Bronchial epithelial cell (primary cell): ENCODE measurements at regions not wholly inside any gene's neighbourhood (a gene's known extent, or its start where the extent isn't known, plus 50 kb on each side); places are given as distances from the start of the nearest gene placed in this dataset.
"Not testable (repeated sequence)": the region's sequence is repeated elsewhere in the genome, so short reads cannot be mapped to it uniquely, and the experiment has no call there.

ENCODE experiments used
- DNase-seq: peaks from one replicate; pipeline ENCODE4 v3.0.0-alpha.2; 2010; ENCODE audit warnings: low read depth
- FAIRE-seq: peaks from 2 replicates; lab custom pipeline; 2011; peaks lifted over from hg19 to GRCh38; lab: Jason Lieb, UNC
- H3K27me3 ChIP-seq: 2 replicates; pipeline ENCODE4 v1.5.1; 2011; ENCODE audit warnings: low read length; ENCODE audit not compliant: control insufficient read depth, insufficient read depth
- H3K36me3 ChIP-seq: 2 replicates; pipeline ENCODE4 v1.5.1; 2011; ENCODE audit warnings: low read length; ENCODE audit not compliant: control insufficient read depth, insufficient read depth
- H3K4me3 ChIP-seq: 2 replicates; pipeline ENCODE4 v1.5.1; 2011; ENCODE audit warnings: mild to moderate bottlenecking, low read depth, low read length, control low read depth
- CTCF ChIP-seq: IDR thresholded peaks from 2 replicates; pipeline ENCODE4 v1.5.1; 2011; ENCODE audit warnings: mild to moderate bottlenecking, moderate library complexity, low read length, control low read depth, inconsistent platforms; ENCODE audit not compliant: insufficient read depth, severe bottlenecking

DNA sequence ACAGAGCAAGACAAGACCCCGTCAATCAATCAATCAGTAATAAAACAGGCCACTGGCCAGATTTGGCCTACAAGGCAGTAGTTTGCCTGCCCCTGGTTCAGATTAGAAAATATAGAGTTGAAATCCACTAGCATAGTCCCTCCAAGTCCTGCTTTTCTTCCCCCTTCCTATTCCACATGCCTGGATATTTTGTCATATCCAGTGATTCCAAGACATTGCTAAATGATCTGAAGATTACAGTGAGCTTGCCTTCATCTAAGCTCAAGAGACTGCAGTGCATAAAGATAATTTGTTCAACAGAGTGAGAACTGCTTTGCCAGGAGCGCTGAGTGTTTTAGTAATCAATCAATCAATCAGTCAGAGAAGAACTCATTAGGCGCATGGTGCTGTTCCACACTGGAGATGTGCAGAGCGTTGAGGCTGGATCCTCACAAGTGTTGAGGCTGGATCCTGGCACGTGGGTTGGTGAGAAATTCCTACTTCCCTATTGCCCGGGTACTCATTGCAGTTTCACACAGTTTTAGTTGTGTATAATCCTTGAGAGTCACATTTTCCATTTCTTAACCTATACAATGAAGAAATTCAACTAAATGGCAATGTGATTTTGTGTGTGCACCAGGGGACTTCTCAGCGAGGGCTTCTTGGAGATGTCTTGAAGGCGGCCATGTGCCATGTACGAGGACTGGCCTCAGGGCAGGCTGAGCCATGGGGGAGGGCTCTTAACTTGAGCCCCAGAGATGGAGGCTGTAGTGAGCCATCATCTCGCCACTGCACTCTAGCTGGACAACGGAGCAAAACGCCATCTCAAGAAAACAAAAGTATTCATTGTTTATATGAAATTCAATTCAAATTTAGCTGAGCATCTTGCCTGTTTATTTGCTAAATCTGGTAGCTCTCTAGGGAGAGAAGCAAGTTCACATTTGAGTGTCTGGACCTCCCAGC lies 76.3 kb downstream of the TOMM20 start:
- no peak for FAIRE-seq

GRCh38 chr1:235051521-235051920 lies 77.1 kb downstream of the TOMM20 start:
- TF ChIP-seq CTCF = no peak
- Histone ChIP-seq H3K4me3 (no peak overlapping the region), H3K27me3 (no peaks in the 10 kb centered on the region), H3K36me3 (no peaks in the 10 kb centered on the region)
- FAIRE-seq = no peak
- no peak for DNase-seq

More for the DNA sequence above, 76.3 kb downstream of the TOMM20 start:
- Histone ChIP-seq H3K4me3 (no peak overlapping the region), H3K36me3 (no peaks in the 10 kb centered on the region), H3K27me3 (no peaks in the 10 kb centered on the region)
- no peak for DNase-seq
- TF ChIP-seq CTCF = no peak

DNA sequence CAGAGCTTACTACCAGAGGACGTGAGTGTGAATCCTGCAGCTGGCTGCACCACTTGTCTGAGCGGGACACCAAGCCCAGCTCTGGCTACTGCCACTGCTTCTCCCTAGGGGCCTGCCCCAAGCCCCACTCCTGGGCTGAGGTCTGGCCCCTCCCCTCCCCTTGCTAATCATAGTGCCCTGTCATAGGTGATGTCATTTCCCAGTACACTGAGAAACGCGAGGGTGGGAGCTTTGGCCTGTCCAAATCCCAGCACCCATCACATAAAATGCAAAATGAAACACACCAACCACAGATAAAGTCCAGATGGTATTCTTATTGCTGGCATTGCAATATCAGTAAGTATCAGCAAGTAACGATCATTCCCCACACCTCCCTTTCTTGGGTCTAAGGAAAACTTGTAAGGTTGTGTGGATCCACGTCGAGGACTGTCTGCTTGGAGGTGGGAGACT lies 77.7 kb downstream of the TOMM20 start:
- FAIRE-seq (no peak), DNase-seq (peak; percentile 29)
- no peaks in the 10 kb centered on the region for H3K36me3 ChIP-seq
- H3K4me3 ChIP-seq = no peak overlapping the region
- no peak for TF ChIP-seq CTCF
- no peaks in the 10 kb centered on the region for H3K27me3 ChIP-seq

- not testable (repeated sequence) for H3K27me3 ChIP-seq, H3K36me3 ChIP-seq, DNase-seq, H3K4me3 ChIP-seq, FAIRE-seq
Measured at GRCh38 chr1:235049716-235050378, 78.8 kb downstream of the TOMM20 start.

GRCh38 chr1:235049217-235049616 lies 79.4 kb downstream of the TOMM20 start:
- no peak for TF ChIP-seq CTCF
- no peak overlapping the region for H3K4me3 ChIP-seq
- H3K27me3 ChIP-seq = no peaks in the 10 kb centered on the region
- no peak for FAIRE-seq
- DNase-seq = no peak
- no peaks in the 10 kb centered on the region for H3K36me3 ChIP-seq

DNA sequence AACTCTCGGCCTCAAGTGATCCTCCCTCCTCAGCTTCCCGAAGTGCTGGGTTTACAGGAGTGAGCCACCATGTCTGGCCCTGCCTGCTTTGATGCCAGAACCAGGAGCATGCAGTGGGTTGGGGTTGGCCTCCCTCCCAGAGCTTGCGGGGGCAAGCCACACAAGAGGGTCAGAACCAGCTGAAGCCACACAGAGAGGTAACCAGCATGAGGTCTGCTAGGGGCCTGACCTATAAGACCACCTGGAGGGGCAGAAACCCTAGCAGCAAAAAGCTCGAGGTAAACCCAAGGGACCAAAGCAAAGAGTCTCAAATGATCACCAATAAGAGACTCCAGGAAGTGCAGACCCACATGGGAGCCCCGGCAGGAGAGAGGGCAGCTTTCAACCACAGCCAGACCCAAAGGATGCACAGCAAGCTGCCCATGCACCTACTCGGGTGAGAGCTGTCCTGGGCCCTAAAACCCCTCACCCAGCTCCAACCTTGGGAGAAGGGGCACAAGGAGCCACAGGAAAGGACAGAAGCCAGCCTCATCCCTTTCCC lies 81.2 kb downstream of the TOMM20 start:
- no peak for TF ChIP-seq CTCF
- DNase-seq = no peak
- H3K36me3 ChIP-seq = no peaks in the 10 kb centered on the region
- no peak overlapping the region for H3K4me3 ChIP-seq
- no peak for FAIRE-seq
- no peaks in the 10 kb centered on the region for H3K27me3 ChIP-seq
